GM21723 (cell line): ENCODE measurements at regions not wholly inside any gene's neighbourhood (a gene's known extent, or its start where the extent isn't known, plus 50 kb on each side); places are given as distances from the start of the nearest gene placed in this dataset.
"Not testable (repeated sequence)": the region's sequence is repeated elsewhere in the genome, so short reads cannot be mapped to it uniquely, and the experiment has no call there.

Experiments used
- ATAC-seq: cut with Tn5 transposase; IDR thresholded peaks from one replicate; pipeline ENCODE4 v1.9.1; 2021; ENCODE audit warnings: mild to moderate bottlenecking, moderate library complexity; ENCODE audit not compliant: unreplicated experiment

DNA sequence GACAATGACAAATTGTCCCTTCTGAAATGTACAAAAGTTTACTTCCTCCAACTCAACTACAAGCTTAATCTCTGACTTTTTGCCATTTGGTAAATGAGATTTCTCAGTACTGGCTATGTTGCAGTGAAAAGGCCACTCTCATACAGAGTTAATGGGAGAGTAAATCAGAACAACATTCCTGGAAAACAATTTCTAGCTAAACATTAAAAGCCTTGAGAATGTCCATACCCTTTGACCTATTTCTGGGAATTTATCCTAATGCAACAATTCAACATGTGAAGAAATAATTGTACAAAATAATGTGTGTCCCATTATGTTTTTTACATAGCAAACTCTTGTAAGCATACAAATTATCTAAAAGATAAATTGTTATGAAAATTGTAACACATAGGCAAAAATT is 56.3 kb upstream of the SPEF2 start:
- no peak for ATAC-seq

DNA sequence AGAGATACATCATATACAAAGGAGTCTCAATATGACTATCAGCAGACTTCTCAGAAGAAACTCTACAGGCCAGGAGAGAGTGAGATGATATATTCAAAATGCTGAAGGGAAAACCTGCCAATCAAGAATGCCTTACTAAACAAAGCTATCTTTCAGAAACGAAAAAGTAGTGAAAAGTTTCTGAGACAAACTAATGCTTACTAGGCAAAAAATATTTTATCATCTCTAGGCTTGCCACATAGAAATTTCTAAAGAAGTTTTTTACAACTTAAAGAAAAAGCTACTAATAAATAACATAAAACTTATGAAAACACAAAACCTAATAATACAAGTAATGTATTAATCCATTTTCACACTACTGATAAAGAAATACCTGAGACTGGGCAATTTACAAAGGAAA is 59.9 kb upstream of the SPEF2 start:
- ATAC-seq: no peak

DNA sequence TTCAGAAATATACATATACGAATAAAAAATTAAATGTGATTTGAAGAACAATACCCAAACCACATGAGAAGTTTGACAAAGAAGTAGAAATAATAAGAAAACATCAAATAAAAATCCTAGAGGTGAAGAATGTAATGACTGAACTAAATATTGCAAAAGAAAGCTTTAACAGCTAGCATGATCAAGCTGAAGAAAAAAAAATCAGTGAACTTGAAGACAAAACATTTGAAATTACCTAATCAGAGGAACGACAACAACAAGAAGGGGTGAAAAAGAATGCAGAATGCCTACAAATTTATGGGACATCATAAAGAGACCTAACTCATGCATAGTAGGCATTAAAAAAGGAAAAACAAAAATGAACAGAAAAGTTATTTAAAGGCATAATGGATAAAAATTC is 60.5 kb upstream of the SPEF2 start:
- no peak for ATAC-seq

DNA sequence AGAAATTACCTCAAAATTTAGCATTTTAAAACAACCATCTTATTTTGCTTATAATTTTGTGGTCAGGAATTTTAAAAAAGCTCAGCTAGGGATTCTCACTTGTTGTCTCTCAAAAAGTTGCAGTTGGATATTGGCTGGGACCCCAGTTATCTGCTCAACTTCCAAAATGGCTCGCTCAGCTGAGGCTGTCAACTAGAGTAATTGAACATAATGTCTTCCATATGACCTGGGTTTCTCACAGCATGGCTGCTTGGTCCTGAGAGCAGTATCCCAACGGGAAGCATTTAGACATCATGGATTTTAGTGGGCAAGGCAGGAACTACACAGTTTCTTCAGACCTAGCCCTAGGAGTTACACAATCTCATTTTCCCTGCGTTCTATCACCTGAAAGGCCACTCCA is 63.6 kb upstream of the SPEF2 start:
- ATAC-seq: no peak

DNA sequence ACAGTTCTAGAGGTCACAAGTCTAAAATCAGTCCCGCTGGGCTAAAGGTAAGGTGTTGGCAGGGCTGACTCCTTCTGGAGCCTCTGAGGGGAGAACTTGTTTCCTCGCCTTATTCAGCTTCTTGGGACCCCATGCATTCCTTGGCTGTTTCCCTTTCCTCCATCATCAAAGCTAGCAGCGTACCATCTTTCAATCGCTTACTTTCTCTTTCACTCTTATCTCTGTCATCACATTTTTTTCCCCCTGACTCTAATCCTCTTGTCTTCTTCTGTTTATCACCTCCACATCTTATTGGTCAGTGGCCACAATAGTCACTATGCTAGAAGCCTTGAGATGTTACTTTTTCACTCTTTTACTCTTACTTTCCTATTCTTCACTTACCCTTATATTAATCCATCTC is 72.5 kb upstream of the SPEF2 start:
- ATAC-seq: no peak

DNA sequence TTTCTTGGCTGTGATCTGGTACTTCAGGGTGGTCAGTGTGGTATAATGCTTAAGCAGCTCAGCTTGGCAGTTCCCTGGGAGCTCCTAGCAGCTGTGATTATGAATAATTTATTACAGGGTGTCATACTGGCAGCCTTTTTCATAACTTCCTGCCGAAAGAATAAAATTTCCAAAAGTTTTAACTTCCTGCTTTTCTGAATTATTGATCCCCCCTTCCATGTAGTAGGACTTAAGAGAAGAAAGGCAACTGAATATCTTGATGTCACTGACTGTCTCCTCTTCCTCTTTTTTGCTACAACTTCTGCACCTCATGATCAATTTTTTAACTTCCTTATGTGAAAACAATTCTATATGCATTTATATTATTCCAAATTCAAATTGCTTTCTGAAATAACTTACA is 74.3 kb upstream of the SPEF2 start:
- no peak for ATAC-seq

DNA sequence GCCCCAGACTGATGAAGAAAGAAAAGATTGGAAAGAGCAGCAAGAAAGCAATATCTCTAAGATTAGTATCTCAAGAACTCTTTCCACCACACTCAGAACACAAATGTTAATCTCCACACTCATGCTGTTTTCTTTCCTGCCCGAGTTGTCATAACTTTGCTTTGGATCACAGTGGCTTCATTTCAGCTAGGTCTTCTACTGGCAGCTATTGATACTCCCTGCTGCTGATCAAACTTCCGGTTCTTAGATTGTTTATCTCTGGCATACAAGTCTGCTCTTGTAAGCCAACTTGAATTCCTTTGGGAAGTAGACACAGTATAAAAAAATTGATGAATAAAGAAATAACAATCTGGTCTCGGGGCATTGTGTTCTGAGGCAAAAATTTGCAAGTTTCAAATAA is 77.7 kb upstream of the SPEF2 start:
- no peak for ATAC-seq

DNA sequence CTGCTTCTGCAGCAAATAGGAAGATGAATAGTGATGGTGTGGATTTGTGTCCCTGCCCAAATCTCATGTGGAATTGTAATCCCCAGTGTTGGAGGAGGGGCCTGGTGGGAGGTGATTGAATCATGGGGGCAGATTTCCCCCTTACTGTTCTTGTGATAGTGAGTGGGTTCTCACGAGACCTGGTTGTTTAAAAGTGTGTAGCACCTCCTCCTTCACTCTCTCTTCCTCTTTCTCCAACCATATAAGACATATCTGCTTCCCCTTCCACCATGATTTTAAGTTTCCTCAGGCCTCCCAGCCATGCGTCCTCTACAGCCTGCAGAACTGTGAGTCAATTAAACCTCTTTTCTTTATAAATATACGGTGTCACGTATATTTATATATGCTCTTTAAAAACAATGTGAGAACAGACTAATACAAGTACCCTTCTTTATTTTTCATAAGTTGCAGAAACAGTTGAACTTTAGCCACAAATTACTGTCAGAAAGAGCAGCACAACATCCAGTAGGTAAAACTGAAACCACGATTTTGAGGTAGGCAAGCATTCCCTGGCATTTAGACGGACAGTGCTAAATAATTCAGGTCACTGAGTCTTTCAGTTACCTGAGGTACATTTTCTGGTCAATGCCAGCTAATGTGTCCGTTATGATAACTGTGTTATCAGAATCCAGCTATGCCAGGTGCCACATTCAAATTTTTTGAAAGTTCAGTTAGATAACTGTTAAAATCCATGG is 79.3 kb upstream of the SPEF2 start:
- no peak for ATAC-seq

DNA sequence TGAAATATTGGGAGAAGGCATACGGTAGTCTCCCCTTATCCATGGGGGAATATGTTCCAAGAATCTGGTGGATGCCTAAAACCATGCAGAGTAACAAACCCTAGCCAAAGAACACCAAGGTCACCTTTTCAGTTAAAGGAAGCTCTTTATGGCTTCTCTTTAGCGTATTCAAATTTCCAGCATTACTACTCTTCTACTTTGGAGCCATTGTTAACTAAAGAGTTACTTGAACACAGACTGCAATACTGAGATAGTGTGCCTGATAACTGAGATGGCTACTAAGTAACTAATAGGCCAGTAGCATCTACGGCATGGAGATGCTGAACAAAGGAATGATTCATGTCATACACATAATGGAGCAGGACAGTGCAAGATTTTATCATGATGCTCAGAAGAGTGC is 84.5 kb upstream of the SPEF2 start:
- no peak for ATAC-seq

DNA sequence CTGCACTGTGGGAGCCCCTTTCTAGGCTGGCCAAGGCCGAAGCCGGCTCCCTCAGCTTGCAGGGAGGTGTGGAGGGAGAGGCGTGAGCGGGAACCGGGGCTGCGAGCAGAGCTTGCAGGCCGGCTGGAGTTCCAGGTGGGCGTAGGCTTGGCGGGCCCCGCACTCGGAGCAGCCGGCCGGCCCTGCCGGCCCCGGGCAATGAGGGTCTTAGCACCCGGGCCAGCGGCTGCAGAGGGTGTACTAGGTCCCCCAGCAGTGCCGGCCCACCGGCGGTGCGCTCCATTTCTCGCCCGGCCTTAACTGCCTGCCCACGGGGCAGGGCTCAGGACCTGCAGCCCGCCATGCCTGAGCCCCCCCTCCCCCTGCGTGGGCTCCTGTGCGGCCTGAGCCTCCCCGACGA is 86.1 kb upstream of the SPEF2 start:
- not testable (repeated sequence) for ATAC-seq

DNA sequence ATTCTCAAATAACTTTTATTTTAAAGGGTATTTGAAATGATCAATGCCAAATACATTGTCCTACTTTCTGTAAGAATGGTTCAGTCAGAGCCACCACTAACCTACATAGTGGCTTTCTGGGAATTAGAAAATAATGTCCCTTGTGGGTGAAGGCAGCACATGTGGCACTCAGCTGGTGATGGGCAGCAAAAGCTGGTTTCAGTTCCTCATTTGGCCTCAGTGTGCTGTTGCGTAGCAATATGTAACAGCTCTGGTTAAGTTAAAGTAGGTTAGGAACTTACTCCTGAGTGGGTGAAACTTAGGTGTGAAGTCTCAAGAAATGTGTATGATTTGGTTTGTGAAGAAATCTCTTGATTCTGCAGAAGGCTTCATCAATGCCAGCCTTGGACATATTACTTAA is 99.6 kb upstream of the SPEF2 start:
- ATAC-seq: peak; percentile 93

DNA sequence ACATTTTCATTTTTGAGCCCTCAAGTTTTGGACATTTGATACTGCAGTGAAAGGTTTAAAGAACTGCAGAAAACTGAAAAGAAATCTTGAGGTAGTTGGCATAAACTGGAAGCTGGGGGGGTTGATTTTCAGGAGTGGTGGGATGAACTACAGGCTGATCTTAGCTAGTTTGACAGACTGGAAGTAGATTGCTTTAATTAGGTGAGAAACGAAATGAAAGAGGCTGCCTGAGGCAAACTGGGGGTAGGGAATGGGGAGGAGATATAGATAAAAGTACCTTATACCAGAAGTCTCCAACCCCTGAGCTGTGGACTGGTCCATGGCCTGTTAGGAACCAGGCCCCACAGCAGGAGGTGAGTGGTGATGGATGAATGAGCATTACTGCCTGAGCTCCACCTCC is 101.4 kb upstream of the SPEF2 start:
- ATAC-seq: no peak

DNA sequence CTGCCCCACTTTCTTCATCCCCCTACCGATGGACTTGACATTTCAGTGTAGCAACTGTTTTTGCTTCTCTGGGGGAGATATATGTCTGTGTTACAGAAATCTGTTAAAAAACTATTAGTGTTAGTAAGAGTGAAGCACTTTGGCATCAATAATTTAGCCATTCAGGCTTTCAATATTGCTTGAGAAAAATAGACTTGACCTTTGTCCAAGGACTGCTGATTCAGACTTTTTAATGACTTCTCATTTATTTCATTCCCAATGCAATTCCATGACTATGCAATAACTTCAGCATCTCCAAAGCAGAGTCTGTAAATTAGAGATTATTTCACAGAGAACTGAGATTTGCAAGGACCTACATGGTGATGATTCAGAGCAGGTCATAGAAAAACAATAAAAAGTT is 104.1 kb upstream of the SPEF2 start:
- ATAC-seq: no peak

DNA sequence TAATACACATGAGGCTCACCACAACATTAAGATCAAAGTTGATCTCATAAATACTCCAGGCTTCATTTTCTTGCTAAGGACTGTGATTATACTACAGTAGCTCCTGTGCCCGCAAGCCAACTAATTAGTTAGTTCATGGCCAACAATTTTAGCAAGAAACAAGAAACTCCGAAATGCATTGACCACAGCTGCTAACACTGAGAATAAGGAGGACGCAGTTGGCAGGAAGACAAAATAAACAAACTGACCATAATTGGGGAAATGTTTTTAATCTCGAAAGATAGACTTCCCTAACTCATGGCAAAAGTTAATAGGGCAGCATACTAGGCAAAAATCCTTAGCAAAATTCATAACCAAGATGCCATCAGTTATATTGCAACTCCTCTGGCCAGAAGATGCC is 115.5 kb upstream of the SPEF2 start:
- ATAC-seq: no peak

DNA sequence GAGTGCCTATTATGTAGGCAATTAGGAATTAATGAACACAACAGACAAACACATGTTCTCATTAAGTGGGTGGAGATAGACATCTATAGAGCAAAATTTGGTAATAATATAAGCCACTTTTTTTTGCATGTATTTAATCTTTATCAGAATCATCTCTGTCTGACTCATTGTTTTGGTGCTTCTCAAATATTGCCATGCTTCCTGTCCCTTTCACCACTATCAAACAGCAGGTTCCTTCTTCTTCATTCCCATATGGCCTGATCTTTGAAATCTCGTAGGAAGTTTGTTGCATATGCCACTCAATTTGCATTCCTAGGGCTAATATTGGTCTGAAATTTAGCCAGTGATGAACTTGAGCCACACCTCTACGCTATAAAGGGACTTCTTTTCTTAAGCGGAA is 128.9 kb upstream of the SPEF2 start:
- ATAC-seq: no peak

DNA sequence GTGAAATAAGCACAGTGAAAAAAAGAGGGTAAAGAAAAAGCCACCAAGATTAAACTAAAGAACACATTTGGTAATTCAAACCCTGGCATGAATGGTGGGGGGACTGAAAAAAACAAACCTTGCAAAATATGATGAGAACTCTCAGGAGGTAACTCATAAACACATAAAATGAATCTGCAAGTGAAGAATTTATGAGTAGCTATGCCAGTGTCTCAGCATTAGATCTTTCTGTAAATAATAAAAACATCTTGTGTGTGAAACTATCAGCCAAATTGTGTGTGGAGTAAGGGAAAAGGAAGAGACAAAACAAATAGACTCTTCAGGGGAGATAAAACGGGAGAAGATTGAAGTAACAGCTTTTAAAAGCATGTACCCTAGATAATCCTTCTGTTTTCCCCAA is 129.6 kb upstream of the SPEF2 start:
- no peak for ATAC-seq

DNA sequence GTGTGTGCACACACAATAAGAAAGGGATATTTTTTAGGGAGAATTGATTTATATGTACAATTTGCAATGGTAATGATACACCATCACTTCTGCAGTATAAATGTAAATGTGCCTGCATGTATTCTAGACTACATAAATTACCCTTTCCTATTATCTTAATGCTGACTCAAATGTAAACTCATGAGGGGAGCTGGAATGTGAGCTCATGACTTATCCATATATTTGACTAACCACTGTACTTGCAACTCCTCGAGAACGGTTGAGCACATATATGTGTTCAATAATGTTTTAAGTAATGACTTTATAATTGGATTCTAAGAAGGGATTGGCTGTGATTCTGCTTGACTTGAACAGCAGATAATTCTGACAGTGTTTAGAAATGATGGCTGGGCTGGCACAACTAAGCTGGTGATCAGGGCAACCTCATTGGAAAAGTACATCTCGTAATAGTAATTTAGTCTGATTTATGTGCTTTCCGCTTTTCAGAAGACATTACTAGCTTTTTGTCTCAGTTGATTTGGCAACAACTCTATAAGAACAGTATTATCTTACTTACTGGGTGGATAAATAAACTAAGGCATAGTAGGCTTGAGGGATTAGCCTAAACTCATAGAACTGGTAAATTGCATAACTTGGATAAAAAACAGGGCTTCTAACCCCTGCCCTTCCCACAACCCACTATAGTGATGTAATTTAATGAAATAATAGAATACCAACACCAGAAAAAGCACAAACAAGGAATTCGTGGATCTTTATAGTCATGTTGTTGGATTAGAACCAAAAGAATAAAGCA is 130.2 kb upstream of the SPEF2 start:
- ATAC-seq: no peak

DNA sequence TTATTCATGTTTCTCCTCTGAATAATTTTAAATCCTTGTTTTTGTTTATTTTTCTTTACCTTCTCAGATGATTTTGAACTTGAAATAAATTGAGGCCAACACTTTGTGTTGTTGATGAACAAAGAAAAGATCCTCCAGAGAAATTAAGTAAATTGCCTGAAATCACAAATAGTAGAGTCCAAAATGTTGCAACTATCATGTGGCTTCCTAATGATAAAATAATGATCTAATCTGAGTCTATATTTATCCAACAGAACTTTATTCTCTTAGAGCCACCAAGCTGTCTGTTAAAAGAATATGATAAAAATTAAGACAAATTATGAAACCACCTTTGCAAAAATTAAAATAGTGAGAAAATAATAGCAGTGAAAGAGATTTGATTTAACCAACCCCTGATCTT is 132.2 kb upstream of the SPEF2 start:
- no peak for ATAC-seq

DNA sequence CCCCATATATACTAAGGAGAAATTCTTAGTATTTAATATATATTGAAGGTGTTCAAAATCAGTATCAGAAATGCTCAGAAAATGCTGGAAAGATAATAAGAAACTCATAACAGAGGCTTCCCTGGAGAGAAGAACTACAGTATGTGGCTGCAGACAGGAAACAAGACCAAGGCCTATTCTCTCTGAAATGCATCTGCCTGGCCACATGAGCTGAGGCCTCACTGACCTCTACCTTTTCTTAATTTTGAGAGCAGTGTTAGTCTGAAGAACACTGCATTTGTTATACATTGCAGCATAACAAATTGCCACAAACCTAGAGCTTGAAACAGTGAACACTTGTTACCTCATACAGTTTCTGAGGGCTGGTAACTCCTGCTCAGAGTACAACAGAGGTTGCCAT is 133.4 kb upstream of the SPEF2 start:
- no peak for ATAC-seq

DNA sequence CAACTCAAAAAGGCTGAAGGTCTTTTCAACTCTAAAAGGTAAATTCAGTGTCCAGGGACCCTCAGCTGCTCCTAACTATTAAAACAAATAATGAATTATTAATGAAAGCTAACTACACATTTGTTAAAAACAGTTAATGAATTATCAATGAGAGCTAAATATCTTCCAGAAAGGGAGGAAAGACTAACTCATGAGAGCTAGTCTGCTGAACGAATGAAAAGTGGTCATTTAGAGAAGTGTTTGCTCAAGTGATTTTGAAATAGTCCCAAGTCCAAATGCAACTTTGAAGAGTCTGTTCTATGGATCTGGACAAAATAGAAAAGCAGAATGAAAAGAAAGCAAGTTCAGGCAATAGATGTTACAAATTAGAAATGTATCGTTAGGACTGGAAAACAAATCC is 133.9 kb upstream of the SPEF2 start:
- no peak for ATAC-seq

DNA sequence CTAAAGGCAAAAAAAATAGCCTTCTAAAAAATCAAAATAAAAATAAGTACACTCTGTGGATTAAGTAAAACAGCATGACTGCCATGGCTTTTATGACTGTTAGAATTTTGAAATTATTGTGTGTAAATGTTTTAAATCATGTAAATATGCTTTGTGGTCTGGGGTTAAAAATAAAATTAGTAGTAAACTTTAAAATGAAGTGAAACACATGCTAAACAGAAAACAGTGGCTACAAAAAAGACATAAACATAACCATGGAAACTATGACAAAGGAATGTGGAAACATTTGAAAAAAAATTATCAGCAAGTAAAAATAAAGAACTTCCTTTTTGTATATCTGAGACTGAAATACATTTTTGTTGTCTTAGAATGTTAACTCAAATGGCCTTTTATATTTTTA is 134.5 kb upstream of the SPEF2 start:
- no peak for ATAC-seq

DNA sequence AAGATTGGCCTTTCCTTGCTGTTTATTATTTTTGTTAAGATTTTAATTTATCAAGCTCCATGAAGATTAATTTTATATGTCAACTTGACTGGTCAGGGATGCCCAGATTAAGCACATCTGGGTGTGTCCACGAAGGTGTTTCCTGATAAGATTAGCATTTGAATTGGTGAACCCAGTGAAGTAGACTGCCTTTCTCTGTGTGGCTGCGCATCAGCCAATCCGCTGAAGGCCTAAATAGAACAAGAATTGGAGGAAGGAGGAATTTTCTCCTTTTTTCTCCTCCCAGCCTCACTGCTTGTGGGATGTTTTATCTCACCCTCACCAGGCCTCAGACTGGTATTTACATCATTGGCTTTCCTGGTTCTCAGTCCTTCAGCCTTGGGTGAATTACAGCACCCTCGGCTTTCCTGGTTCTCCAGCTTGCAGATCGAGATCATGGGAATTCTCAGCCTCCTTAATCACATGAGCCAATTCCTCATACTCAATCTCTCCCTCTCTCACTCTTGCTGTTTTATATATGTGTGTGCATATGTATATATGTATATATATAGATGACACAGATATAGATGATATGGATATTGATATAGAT is 135.4 kb upstream of the SPEF2 start:
- ATAC-seq: no peak
